ENCODE measurements at regions not wholly inside any gene's neighbourhood (a gene's known extent, or its start where the extent isn't known, plus 50 kb on each side); places are given as distances from the start of the nearest gene placed in this dataset.

DNA sequence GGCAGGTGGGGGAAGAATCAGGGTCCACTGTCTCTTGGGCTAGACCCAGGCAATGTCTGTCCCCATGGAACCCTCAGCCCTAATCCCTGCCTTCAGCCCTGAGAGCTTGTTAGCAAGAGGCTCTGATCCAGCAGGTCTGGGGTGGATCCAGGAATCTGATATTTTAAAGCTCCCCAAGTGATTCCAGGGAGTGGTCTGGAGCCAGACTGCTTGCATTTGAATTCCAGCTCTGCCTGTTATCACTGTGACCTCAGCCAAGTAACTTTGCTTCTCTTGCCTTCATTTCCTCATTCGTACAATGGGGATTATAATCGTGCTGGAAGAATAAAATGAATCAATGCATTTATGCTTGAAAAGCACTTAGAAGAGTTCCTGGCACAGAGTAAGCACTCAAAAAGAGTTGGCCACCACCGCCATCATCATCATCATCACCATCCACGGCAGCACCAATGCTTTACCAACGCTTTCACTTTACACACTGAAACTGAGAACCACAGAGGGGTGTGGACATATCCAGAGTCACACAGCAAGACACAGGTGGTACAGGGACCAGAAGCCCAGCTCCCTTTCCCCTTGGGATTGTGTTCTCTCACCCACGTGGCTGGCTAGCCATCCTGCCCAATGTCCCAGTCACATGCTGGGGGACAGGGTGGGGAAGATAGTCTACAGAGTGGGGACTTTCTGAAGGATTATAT, 75.7 kb upstream of the RALY start:
- Histone ChIP-seq H3K36me3 (no peaks in the 10 kb centered on the region), H3K4me1 (no peaks in the 10 kb centered on the region), H3K27me3 (no peaks in the 10 kb centered on the region), H3K4me3 (no peak overlapping the region), H3K27ac (replicated peaks in 1 of 4) (no peak overlapping the region), H3K9me3 (no peaks in the 10 kb centered on the region)
- TF ChIP-seq POLR2A (IDR thresholded peaks at IDR 0.05; ENCODE audit: low read depth) (no peak), EP300 (IDR thresholded peaks at IDR 0.05) (no peak), POLR2AphosphoS5 (IDR thresholded peaks at IDR 0.05) (no peak)
- TF ChIP-seq, protein P1, sequence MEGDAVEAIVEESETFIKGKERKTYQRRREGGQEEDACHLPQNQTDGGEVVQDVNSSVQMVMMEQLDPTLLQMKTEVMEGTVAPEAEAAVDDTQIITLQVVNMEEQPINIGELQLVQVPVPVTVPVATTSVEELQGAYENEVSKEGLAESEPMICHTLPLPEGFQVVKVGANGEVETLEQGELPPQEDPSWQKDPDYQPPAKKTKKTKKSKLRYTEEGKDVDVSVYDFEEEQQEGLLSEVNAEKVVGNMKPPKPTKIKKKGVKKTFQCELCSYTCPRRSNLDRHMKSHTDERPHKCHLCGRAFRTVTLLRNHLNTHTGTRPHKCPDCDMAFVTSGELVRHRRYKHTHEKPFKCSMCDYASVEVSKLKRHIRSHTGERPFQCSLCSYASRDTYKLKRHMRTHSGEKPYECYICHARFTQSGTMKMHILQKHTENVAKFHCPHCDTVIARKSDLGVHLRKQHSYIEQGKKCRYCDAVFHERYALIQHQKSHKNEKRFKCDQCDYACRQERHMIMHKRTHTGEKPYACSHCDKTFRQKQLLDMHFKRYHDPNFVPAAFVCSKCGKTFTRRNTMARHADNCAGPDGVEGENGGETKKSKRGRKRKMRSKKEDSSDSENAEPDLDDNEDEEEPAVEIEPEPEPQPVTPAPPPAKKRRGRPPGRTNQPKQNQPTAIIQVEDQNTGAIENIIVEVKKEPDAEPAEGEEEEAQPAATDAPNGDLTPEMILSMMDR (IDR thresholded peaks at IDR 0.05): no peak
- intact Hi-C loops (cut with DNase I): loop anchor here (5.0 kb wide), 1 partner anchor 154 kb away; no protein-coding TSS in a partner anchor
- no peak for DNase-seq (ENCODE audit: extremely low spot score)
- 71% methylated on average over 6 of the region's 6 CpGs for WGBS

DNA sequence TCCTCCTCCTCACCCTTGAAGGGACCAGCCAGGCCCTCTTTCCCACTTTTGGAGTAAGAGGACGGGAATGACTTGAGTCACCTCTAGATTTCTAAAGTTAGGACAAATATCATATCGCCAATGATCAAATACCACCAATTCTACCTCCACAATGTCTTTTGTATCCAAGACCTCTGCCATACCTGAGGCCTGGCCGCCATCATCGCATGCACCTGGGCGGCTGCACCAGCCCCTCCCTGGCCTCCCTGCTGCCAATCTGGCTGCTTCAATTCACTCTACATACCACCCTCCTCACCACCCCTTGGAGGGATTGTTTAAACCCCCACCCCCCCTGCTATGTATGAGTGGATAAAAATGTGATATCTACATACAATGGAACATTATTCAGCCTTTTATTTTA, 75.0 kb upstream of the RALY start:
- intact Hi-C loops (cut with DNase I): loop anchor here (5.0 kb wide), 1 partner anchor 154 kb away; no protein-coding TSS in a partner anchor
- DNase-seq (ENCODE audit: extremely low spot score): no peak
- Histone ChIP-seq H3K4me1 (no peaks in the 10 kb centered on the region), H3K36me3 (no peaks in the 10 kb centered on the region), H3K4me3 (no peak overlapping the region), H3K27me3 (no peaks in the 10 kb centered on the region), H3K9me3 (no peaks in the 10 kb centered on the region), H3K27ac (replicated peaks in 1 of 4) (no peak overlapping the region)
- TF ChIP-seq POLR2A (IDR thresholded peaks at IDR 0.05; ENCODE audit: low read depth) (no peak), POLR2AphosphoS5 (IDR thresholded peaks at IDR 0.05) (no peak)
- TF ChIP-seq, protein P1 (IDR thresholded peaks at IDR 0.05): no peak
- WGBS: 96% methylated on average over 5 of the region's 5 CpGs

DNA sequence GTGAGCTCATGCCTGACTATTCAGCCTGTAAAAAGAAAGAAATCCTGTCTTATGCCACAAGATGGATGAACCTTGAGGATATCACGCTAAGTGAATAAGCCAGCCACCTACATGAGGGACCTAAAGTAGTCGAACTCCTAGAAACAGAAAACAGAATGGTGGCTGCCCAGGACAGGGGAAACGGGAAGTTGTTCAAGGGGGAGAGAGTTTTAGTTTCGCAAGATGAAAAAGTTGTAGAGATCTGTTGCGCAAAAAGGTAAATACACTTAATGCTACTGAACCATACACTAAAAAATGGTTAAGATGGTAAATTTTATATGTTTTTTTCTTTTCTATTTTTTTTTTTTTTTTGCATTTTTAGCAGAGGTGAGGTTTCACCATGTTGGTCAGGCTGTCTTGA, 74.1 kb upstream of the RALY start:
- DNase-seq (ENCODE audit: extremely low spot score): no peak
- H3K9me3 ChIP-seq: no peaks in the 10 kb centered on the region
- H3K4me3 ChIP-seq: no peak overlapping the region
- intact Hi-C loops (cut with DNase I): loop anchor here (5.0 kb wide), 1 partner anchor 153 kb away; no protein-coding TSS in a partner anchor
- H3K36me3 ChIP-seq: no peaks in the 10 kb centered on the region
- TF ChIP-seq POLR2AphosphoS5 (IDR thresholded peaks at IDR 0.05) (no peak), POLR2A (IDR thresholded peaks at IDR 0.05; ENCODE audit: low read depth) (no peak), EP300 (IDR thresholded peaks at IDR 0.05) (no peak)
- TF ChIP-seq, protein P1 (IDR thresholded peaks at IDR 0.05): no peak
- no peaks in the 10 kb centered on the region for H3K4me1 ChIP-seq
- H3K27me3 ChIP-seq: no peaks in the 10 kb centered on the region
- 81% methylated on average over 5 of the region's 5 CpGs for WGBS
- H3K27ac ChIP-seq (replicated peaks in 1 of 4): no peak overlapping the region

DNA sequence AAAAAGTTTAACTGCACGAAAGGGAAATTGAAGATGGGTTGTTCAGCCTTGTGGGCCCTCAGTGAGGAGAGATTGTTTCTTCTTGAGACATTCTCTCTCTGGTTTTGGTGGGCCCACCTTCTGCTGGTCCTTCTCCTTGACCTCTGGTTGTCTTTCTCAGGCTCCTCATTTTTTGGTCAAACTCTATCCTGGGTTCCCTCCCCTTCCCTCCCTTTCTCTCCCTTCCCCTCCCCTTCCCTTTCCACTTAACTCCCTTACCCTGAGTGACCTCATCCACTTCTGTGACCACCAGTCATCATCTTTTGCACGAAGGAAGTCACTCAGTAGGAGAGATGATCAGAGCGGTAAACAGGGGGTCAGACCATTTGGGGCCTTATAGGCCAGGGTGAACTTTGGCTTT, 71.5 kb upstream of the RALY start:
- no peaks in the 10 kb centered on the region for H3K9me3 ChIP-seq
- H3K4me3 ChIP-seq: no peak overlapping the region
- H3K27me3 ChIP-seq: no peaks in the 10 kb centered on the region
- H3K4me1 ChIP-seq: no peaks in the 10 kb centered on the region
- intact Hi-C loops (cut with DNase I): no loop called here
- TF ChIP-seq POLR2A (IDR thresholded peaks at IDR 0.05; ENCODE audit: low read depth) (no peak), POLR2AphosphoS5 (IDR thresholded peaks at IDR 0.05) (no peak), EP300 (IDR thresholded peaks at IDR 0.05) (no peak)
- TF ChIP-seq, protein P1 (IDR thresholded peaks at IDR 0.05): no peak
- WGBS: 74% methylated on average over 3 of the region's 3 CpGs
- no peak for DNase-seq (ENCODE audit: extremely low spot score)
- no peaks in the 10 kb centered on the region for H3K36me3 ChIP-seq
- H3K27ac ChIP-seq (replicated peaks in 1 of 4): no peak overlapping the region

DNA sequence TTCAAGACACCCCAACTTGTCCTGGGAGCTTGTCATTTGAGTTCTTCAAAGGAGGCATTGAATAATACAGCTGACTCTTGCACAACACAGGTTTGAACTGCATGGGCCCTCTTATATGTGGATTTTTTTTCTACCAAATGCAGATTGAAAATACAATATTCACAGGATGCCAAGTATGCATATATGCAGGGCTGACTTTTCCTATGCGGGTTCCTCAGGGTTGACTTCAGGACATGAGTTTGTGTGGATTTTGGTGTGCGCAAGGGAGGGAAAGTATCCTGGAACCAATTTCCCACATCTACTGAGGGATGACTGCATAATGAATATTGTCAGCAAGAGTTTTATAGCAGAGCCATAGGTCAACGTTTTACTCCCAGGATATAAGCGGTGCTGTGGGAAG, 70.0 kb upstream of the RALY start:
- no peak for DNase-seq (ENCODE audit: extremely low spot score)
- no peaks in the 10 kb centered on the region for H3K36me3 ChIP-seq
- intact Hi-C loops (cut with DNase I): no loop called here
- WGBS: 83% methylated on average over 4 of the region's 4 CpGs
- no peaks in the 10 kb centered on the region for H3K27me3 ChIP-seq
- no peak overlapping the region for H3K4me3 ChIP-seq
- H3K4me1 ChIP-seq: no peaks in the 10 kb centered on the region
- TF ChIP-seq, protein P1 (IDR thresholded peaks at IDR 0.05): no peak
- no peak for TF ChIP-seq EP300 (IDR thresholded peaks at IDR 0.05)
- no peak for TF ChIP-seq POLR2AphosphoS5 (IDR thresholded peaks at IDR 0.05)
- TF ChIP-seq POLR2A (IDR thresholded peaks at IDR 0.05; ENCODE audit: low read depth): no peak
- no peaks in the 10 kb centered on the region for H3K9me3 ChIP-seq
- H3K27ac ChIP-seq (replicated peaks in 1 of 4): no peak overlapping the region
